Mammary epithelial cell (primary cell): ENCODE measurements at regions not wholly inside any gene's neighbourhood (a gene's known extent, or its start where the extent isn't known, plus 50 kb on each side); places are given as distances from the start of the nearest gene placed in this dataset.

Source experiments
- EZH2 ChIP-seq: IDR thresholded peaks from 2 replicates; pipeline ENCODE4 v1.6.1; 2012; ENCODE audit warnings: low read length, inconsistent platforms, borderline replicate concordance
- TF ChIP-seq, protein P1 (sequence below), 2 donors: IDR thresholded peaks in 1 of 2; conservative IDR thresholded peaks in 1 of 2; 2 replicates each; pipeline ENCODE4 v1.5.1; 2011 to 2012; ENCODE audit warnings: inconsistent platforms in 2 of 2, low read length in 2 of 2, mild to moderate bottlenecking in 2 of 2, control low read depth in 1 of 2, low read depth in 1 of 2; ENCODE audit not compliant: insufficient read depth in 1 of 2; ENCODE audit errors: extremely low read depth in 1 of 2

DNA sequence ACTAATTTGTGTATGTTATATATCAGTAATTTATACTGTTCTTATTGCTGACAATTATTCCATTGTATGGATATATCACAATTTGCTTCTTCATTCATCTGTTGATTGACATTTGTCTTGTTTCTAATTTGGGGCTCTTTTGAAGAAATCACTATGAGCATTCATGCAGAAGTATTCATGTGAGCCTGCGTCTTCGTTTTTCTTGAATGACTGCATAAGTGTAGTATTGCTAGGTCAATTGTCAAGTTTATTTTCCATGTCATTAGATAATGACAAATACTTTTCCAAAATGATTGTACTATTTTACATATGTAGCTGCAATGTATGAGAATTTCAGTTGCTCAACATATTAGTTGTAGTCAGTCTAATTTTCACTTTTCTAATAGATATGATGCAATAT lies 1796.9 kb downstream of the SLITRK5 start:
- no peak for TF ChIP-seq EZH2
- TF ChIP-seq, protein P1, sequence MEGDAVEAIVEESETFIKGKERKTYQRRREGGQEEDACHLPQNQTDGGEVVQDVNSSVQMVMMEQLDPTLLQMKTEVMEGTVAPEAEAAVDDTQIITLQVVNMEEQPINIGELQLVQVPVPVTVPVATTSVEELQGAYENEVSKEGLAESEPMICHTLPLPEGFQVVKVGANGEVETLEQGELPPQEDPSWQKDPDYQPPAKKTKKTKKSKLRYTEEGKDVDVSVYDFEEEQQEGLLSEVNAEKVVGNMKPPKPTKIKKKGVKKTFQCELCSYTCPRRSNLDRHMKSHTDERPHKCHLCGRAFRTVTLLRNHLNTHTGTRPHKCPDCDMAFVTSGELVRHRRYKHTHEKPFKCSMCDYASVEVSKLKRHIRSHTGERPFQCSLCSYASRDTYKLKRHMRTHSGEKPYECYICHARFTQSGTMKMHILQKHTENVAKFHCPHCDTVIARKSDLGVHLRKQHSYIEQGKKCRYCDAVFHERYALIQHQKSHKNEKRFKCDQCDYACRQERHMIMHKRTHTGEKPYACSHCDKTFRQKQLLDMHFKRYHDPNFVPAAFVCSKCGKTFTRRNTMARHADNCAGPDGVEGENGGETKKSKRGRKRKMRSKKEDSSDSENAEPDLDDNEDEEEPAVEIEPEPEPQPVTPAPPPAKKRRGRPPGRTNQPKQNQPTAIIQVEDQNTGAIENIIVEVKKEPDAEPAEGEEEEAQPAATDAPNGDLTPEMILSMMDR (conservative IDR thresholded peaks at IDR 0.05 in 1 of 2, IDR thresholded peaks at IDR 0.05 in 1 of 2; ENCODE audit: extremely low read depth in 1 of 2, insufficient read depth in 1 of 2, low read depth in 1 of 2, low read length in 2 of 2), result no peak
